Gastroesophageal sphincter (tissue), 4 donors: ENCODE measurements at regions not wholly inside any gene's neighbourhood (a gene's known extent, or its start where the extent isn't known, plus 50 kb on each side); places are given as distances from the start of the nearest gene placed in this dataset.

ENCODE experiments used
- ATAC-seq: fragments of 150-250 bp; one replicate; pipeline ENCODE4 v1.9.1; 2016; ENCODE audit warnings: mild to moderate bottlenecking, moderate library complexity
- H3K27ac ChIP-seq, 4 donors: fragments of 200-600 bp; sonication (generic) in 3 of 4; 1 replicate in 3 of 4; 2 replicates in 1 of 4; pipeline ENCODE4 v1.5.1; 2016 to 2019
- H3K27me3 ChIP-seq: fragments of 200-600 bp; sonication (generic); one replicate; pipeline ENCODE4 v1.5.1; 2019
- H3K36me3 ChIP-seq, 2 donors: fragments of 200-600 bp; sonication (generic); one replicate each; pipeline ENCODE4 v1.5.1; 2019; ENCODE audit warnings: control low read depth in 1 of 2
- H3K4me1 ChIP-seq, 3 donors: fragments of 200-600 bp; sonication (generic); 1 replicate in 2 of 3; 2 replicates in 1 of 3; pipeline ENCODE4 v1.5.1; 2016 to 2019; ENCODE audit warnings: control low read depth in 2 of 3
- H3K4me3 ChIP-seq, 2 donors: fragments of 200-600 bp; sonication (generic); one replicate each; pipeline ENCODE4 v1.5.1; 2019; ENCODE audit warnings: mild to moderate bottlenecking in 1 of 2, moderate library complexity in 1 of 2
- H3K9me3 ChIP-seq, 3 donors: fragments of 200-600 bp; sonication (generic); one replicate each; pipeline ENCODE4 v1.5.1; 2017 to 2019; ENCODE audit warnings: control low read depth in 2 of 3
- CTCF ChIP-seq, 4 experiments: fragments of 200-600 bp in 2 of 4; fragments of 450-650 bp in 2 of 4; sonication (generic) in 1 of 4; IDR thresholded peaks; one replicate each; pipeline ENCODE4 v1.5.1; 2017 to 2019; ENCODE audit warnings: antibody characterized with exemption in 4 of 4, mild to moderate bottlenecking in 2 of 4, moderate library complexity in 2 of 4
- EP300 ChIP-seq: sonication (generic); formaldehyde crosslinking; IDR thresholded peaks from one replicate; pipeline ENCODE4 v1.6.1; 2017; ENCODE audit warnings: antibody characterized with exemption, mild to moderate bottlenecking
- POLR2A ChIP-seq, 2 donors: fragments of 450-650 bp; IDR thresholded peaks; one replicate each; pipeline ENCODE4 v1.6.1; 2017; ENCODE audit warnings: antibody characterized with exemption in 2 of 2, mild to moderate bottlenecking in 2 of 2, moderate library complexity in 1 of 2
- POLR2AphosphoS5 ChIP-seq: sonication (generic); formaldehyde crosslinking; IDR thresholded peaks from one replicate; pipeline ENCODE4 v1.6.1; 2017; ENCODE audit warnings: antibody characterized with exemption
- WGBS, 2 donors: methylation state at CpG; one replicate each; pipeline ENCODE4 v1.1.5; 2018; ENCODE audit warnings: low coverage in 1 of 2; 5-methylcytosine and 5-hydroxymethylcytosine counted together

GRCh38 chr17:68794636-68795434, 160.4 kb downstream of the ABCA8 start:
- no peaks in the 10 kb centered on the region for H3K27me3 ChIP-seq
- H3K36me3 ChIP-seq = no peaks in the 10 kb centered on the region
- no peak for TF ChIP-seq POLR2A (IDR thresholded peaks at IDR 0.05)
- TF ChIP-seq POLR2AphosphoS5 = no peak
- TF ChIP-seq EP300 = no peak
- TF ChIP-seq CTCF (IDR thresholded peaks at IDR 0.05) = peak in 2 of 4 experiments; percentile 39 to 44
- H3K9me3 ChIP-seq = peaks cover 0 to under 1% (median 0%) of the 10 kb centered on the region in 3 donors
- peak; percentile 39 for ATAC-seq
- WGBS, 2 donors = 31 to 36% methylated on average over 3 to 5 of the region's 5 CpGs
- H3K4me1 ChIP-seq = peaks cover 0 to 38% (median 16%) of the 10 kb centered on the region in 3 donors
- peak overlapping the region in 3 of 4 donors; percentile 65 to 73 (median 73) for H3K27ac ChIP-seq
- H3K4me3 ChIP-seq = no peak overlapping the region

DNA sequence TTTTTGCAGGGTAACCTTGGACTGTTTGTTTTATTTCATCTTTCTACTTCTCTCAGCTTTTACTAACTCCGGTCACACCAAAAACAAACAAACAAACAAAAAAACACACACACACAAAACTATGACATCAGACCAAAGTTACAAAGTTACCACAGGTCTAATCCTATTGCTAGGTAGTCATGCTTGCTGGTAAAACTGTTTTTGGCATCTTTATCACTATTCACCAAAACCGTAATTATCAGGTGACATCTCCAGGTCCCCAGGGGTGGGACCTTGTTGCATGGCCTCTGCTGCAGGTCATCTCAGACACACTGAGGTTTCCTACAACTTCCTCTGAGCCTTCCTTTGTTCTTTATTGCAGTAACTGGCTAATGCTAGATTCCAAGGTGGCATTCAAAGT, 162.3 kb downstream of the ABCA8 start:
- Histone ChIP-seq H3K36me3 (no peaks in the 10 kb centered on the region), H3K4me3 (no peak overlapping the region), H3K9me3 (peaks cover 0 to 8% (median 0%) of the 10 kb centered on the region in 3 donors), H3K4me1 (peaks cover 0 to 38% (median 16%) of the 10 kb centered on the region in 3 donors), H3K27ac (peak overlapping the region; percentile 38 to 73 (median 50)), H3K27me3 (no peaks in the 10 kb centered on the region)
- no peak for ATAC-seq
- WGBS, 2 donors = 30 to 59% methylated on average over 1 to 2 of the region's 2 CpGs
- TF ChIP-seq EP300 (no peak), POLR2AphosphoS5 (no peak), CTCF (IDR thresholded peaks at IDR 0.05) (no peak), POLR2A (IDR thresholded peaks at IDR 0.05) (no peak)

GRCh38 chr17:68792042-68792685, 163.0 kb downstream of the ABCA8 start:
- Histone ChIP-seq H3K4me3 (no peak overlapping the region), H3K27ac (peak overlapping the region; percentile 39 to 73 (median 66))
- 18 to 51% methylated on average over 3 of the region's 3 CpGs for WGBS, 2 donors

GRCh38 chr17:68790931-68791330, 164.3 kb downstream of the ABCA8 start:
- Histone ChIP-seq H3K4me1 (peaks cover 0 to 38% (median 16%) of the 10 kb centered on the region in 3 donors), H3K9me3 (peaks cover 0 to 8% (median 0%) of the 10 kb centered on the region in 3 donors), H3K4me3 (no peak overlapping the region), H3K36me3 (no peaks in the 10 kb centered on the region), H3K27me3 (no peaks in the 10 kb centered on the region), H3K27ac (peak overlapping the region in 3 of 4 donors; percentile 49 to 73 (median 54))
- 24 to 30% methylated on average over 5 to 6 of the region's 6 CpGs for WGBS, 2 donors
- TF ChIP-seq EP300 = no peak
- no peak for TF ChIP-seq POLR2AphosphoS5
- TF ChIP-seq CTCF (IDR thresholded peaks at IDR 0.05) = no peak
- TF ChIP-seq POLR2A (IDR thresholded peaks at IDR 0.05) = no peak
- peak; percentile 37 for ATAC-seq

More at GRCh38 chr17:68792042-68792685, 163.0 kb downstream of the ABCA8 start:
- no peaks in the 10 kb centered on the region for H3K27me3 ChIP-seq
- H3K9me3 ChIP-seq = peaks cover 0 to 8% (median 0%) of the 10 kb centered on the region in 3 donors
- ATAC-seq = peak; percentile 63
- peaks cover 0 to 38% (median 16%) of the 10 kb centered on the region in 3 donors for H3K4me1 ChIP-seq
- no peaks in the 10 kb centered on the region for H3K36me3 ChIP-seq
- TF ChIP-seq POLR2AphosphoS5 (peak; percentile 79), CTCF (IDR thresholded peaks at IDR 0.05) (no peak)
